Adrenal gland (tissue), 5 donors: ENCODE measurements at regions not wholly inside any gene's neighbourhood (a gene's known extent, or its start where the extent isn't known, plus 50 kb on each side); places are given as distances from the start of the nearest gene placed in this dataset.

ENCODE experiments used
- CTCF ChIP-seq, 6 experiments: fragments of 450-650 bp in 4 of 6; fragments of 200-600 bp in 2 of 6; sonication (generic) in 1 of 6; IDR thresholded peaks; 1 replicate in 5 of 6; 2 replicates in 1 of 6; pipeline versions ENCODE4 v1.5.1 to v1.8.0; 2016 to 2021; ENCODE audit warnings: antibody characterized with exemption in 6 of 6, mild to moderate bottlenecking in 2 of 6, moderate library complexity in 1 of 6
- POLR2A ChIP-seq, 2 donors: fragments of 450-650 bp; IDR thresholded peaks; one replicate each; pipeline ENCODE4 v1.6.1; 2017; ENCODE audit warnings: antibody characterized with exemption in 2 of 2, mild to moderate bottlenecking in 2 of 2, moderate library complexity in 1 of 2
- donor health status: DM: no; HTN: no; CAD: no.

- TF ChIP-seq CTCF (IDR thresholded peaks at IDR 0.05) (no peak), POLR2A (IDR thresholded peaks at IDR 0.05) (no peak)
Observed at GRCh38 chr6:105458084-105458483, 55.2 kb upstream of the PREP start.
